Caco-2 (cell line): ENCODE measurements at regions not wholly inside any gene's neighbourhood (a gene's known extent, or its start where the extent isn't known, plus 50 kb on each side); places are given as distances from the start of the nearest gene placed in this dataset.

ENCODE experiments used
- BruUV-seq: library from RNA; stranded (reverse); fragments of 400-500 nt; replicated peaks from 2 replicates; lab custom pipeline; 2021; lab: Mats Ljungman, UMichigan
- CTCF ChIA-PET: fragments of 300-600 bp; sonication (Branson Sonifier 250); formaldehyde crosslinking; loops from one replicate; lab custom pipeline; 2022; ENCODE audit warnings: antibody characterized with exemption; lab: Charles Lee
- POLR2A ChIA-PET: fragments of 300-600 bp; sonication (Branson Sonifier 250); formaldehyde crosslinking; loops from one replicate; lab custom pipeline; 2022; ENCODE audit warnings: antibody characterized with exemption; lab: Charles Lee
- DNase-seq, 2 experiments: peaks; one replicate each; pipeline versions ENCODE4 v3.0.0 to v3.0.0-alpha.2; 2020 to 2022
- H3K27me3 ChIP-seq: replicated peaks from 2 replicates; pipeline ENCODE4 v1.6.0; 2011; ENCODE audit warnings: low read length; ENCODE audit not compliant: control insufficient read depth, insufficient read depth
- H3K36me3 ChIP-seq: 2 replicates; pipeline ENCODE4 v1.5.1; 2011; ENCODE audit warnings: low read length; ENCODE audit not compliant: control insufficient read depth, insufficient read depth
- H3K4me1 ChIP-seq: fragments of 250-450 bp; sonication (Bioruptor Pico); 2 replicates; pipeline ENCODE4 v1.5.1; 2020; ENCODE audit warnings: mild to moderate bottlenecking
- H3K4me3 ChIP-seq: 2 replicates; pipeline ENCODE4 v1.5.1; 2011; ENCODE audit warnings: low read depth, mild to moderate bottlenecking, control low read depth, low read length
- H3K9me3 ChIP-seq: fragments of 250-450 bp; sonication (Bioruptor Pico); 2 replicates; pipeline ENCODE4 v1.5.1; 2020; ENCODE audit warnings: mild to moderate bottlenecking, moderate library complexity
- H3K27ac Mint-ChIP-seq: one replicate; pipeline ENCODE4 v1.8.0; 2022; ENCODE audit warnings: mixed read lengths; ENCODE audit not compliant: unreplicated experiment
- H3K27me3 Mint-ChIP-seq: one replicate; pipeline ENCODE4 v1.8.0; 2022; ENCODE audit warnings: mixed read lengths; ENCODE audit not compliant: insufficient read depth, unreplicated experiment
- H3K36me3 Mint-ChIP-seq: one replicate; pipeline ENCODE4 v1.8.0; 2022; ENCODE audit warnings: mild to moderate bottlenecking, mixed read lengths; ENCODE audit not compliant: insufficient read depth, unreplicated experiment
- H3K4me1 Mint-ChIP-seq: one replicate; pipeline ENCODE4 v1.8.0; 2022; ENCODE audit warnings: low read depth, mixed read lengths; ENCODE audit not compliant: unreplicated experiment
- H3K4me3 Mint-ChIP-seq: one replicate; pipeline ENCODE4 v1.8.0; 2022; ENCODE audit warnings: mild to moderate bottlenecking, moderate library complexity, mixed read lengths; ENCODE audit not compliant: unreplicated experiment
- H3K9me3 Mint-ChIP-seq: one replicate; pipeline ENCODE4 v1.8.0; 2022; ENCODE audit warnings: mixed read lengths; ENCODE audit not compliant: unreplicated experiment
- intact Hi-C: fragments of 100-400 bp; cut with micrococcal nuclease; formaldehyde crosslinking; loops from one replicate; pipeline ENCODE4 v1.10.0; 2022; ENCODE audit not compliant: unreplicated experiment
- TF ChIP-seq, protein P1 (sequence below), 2 experiments: fragments of 200-600 bp in 1 of 2; IDR thresholded peaks; 1 replicate in 1 of 2; 2 replicates in 1 of 2; pipeline versions ENCODE4 v1.5.1 to v1.8.0; 2011 to 2022; ENCODE audit warnings: antibody characterized with exemption in 1 of 2, control low read depth in 1 of 2, inconsistent platforms in 1 of 2, low read depth in 1 of 2, low read length in 1 of 2, mild to moderate bottlenecking in 1 of 2, moderate library complexity in 1 of 2; ENCODE audit not compliant: insufficient read depth in 1 of 2, severe bottlenecking in 1 of 2, unreplicated experiment in 1 of 2

DNA sequence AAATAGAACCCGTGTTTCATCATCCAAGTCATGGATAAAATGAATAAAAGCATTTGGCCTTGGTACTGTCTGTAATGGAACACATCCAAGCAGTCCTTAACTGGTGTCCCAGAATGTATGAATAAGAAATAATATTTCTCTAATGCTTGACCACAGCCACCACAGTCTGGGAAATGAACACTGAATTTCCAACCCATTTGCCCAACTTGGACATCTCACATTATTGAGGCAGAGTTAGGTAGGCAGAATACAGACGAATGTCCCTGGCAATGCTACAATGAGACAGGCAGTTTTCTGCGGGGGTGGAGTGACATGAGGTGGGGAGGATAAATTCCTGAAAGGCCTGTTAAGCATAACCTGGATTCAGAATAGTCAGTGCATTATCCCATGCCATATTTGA is 245.7 kb downstream of the ZIC1 start:
- Histone ChIP-seq H3K27me3 (no peaks in the 10 kb centered on the region), H3K9me3 (no peaks in the 10 kb centered on the region), H3K36me3 (no peaks in the 10 kb centered on the region), H3K4me1 (no peaks in the 10 kb centered on the region), H3K4me3 (no peak overlapping the region)
- Mint-ChIP-seq H3K27ac (no peak overlapping the region), H3K27me3 (peaks cover 2% of the 10 kb centered on the region), H3K36me3 (no peaks in the 10 kb centered on the region), H3K4me1 (no peaks in the 10 kb centered on the region), H3K4me3 (no peak overlapping the region), H3K9me3 (no peaks in the 10 kb centered on the region)
- DNase-seq: no peak
- ChIA-PET POLR2A (no interaction called here), CTCF (no interaction called here)
- intact Hi-C loops: no loop called here
- no TSS peak for BruUV-seq
- TF ChIP-seq, protein P1, sequence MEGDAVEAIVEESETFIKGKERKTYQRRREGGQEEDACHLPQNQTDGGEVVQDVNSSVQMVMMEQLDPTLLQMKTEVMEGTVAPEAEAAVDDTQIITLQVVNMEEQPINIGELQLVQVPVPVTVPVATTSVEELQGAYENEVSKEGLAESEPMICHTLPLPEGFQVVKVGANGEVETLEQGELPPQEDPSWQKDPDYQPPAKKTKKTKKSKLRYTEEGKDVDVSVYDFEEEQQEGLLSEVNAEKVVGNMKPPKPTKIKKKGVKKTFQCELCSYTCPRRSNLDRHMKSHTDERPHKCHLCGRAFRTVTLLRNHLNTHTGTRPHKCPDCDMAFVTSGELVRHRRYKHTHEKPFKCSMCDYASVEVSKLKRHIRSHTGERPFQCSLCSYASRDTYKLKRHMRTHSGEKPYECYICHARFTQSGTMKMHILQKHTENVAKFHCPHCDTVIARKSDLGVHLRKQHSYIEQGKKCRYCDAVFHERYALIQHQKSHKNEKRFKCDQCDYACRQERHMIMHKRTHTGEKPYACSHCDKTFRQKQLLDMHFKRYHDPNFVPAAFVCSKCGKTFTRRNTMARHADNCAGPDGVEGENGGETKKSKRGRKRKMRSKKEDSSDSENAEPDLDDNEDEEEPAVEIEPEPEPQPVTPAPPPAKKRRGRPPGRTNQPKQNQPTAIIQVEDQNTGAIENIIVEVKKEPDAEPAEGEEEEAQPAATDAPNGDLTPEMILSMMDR (IDR thresholded peaks at IDR 0.05; ENCODE audit: insufficient read depth in 1 of 2, low read depth in 1 of 2, low read length in 1 of 2, severe bottlenecking in 1 of 2, unreplicated experiment in 1 of 2): no peak

- Mint-ChIP-seq H3K36me3 (no peaks in the 10 kb centered on the region), H3K27me3 (peaks cover 2% of the 10 kb centered on the region), H3K27ac (no peak overlapping the region), H3K4me3 (no peak overlapping the region), H3K4me1 (no peaks in the 10 kb centered on the region), H3K9me3 (no peaks in the 10 kb centered on the region)
- H3K9me3 ChIP-seq: no peaks in the 10 kb centered on the region
- no peaks in the 10 kb centered on the region for H3K4me1 ChIP-seq
- no peak overlapping the region for H3K4me3 ChIP-seq
- CTCF ChIA-PET: no interaction called here
- no peaks in the 10 kb centered on the region for H3K36me3 ChIP-seq
- BruUV-seq: no TSS peak
- intact Hi-C loops: no loop called here
- no peaks in the 10 kb centered on the region for H3K27me3 ChIP-seq
- POLR2A ChIA-PET: no interaction called here
- no peak for DNase-seq
- TF ChIP-seq, protein P1 (IDR thresholded peaks at IDR 0.05; ENCODE audit: insufficient read depth in 1 of 2, low read depth in 1 of 2, low read length in 1 of 2, severe bottlenecking in 1 of 2, unreplicated experiment in 1 of 2): no peak
These were observed 246.1 kb downstream of the ZIC1 start for GRCh38 chr3:147655236-147655635.

GRCh38 chr3:147656023-147656422 is 246.9 kb downstream of the ZIC1 start:
- no peak overlapping the region for H3K27ac Mint-ChIP-seq
- DNase-seq: no peak
- Histone ChIP-seq H3K4me3 (no peak overlapping the region), H3K36me3 (no peaks in the 10 kb centered on the region), H3K4me1 (no peaks in the 10 kb centered on the region), H3K9me3 (no peaks in the 10 kb centered on the region), H3K27me3 (no peaks in the 10 kb centered on the region)
- ChIA-PET CTCF (no interaction called here), POLR2A (no interaction called here)
- TF ChIP-seq, protein P1 (IDR thresholded peaks at IDR 0.05; ENCODE audit: insufficient read depth in 1 of 2, low read depth in 1 of 2, low read length in 1 of 2, severe bottlenecking in 1 of 2, unreplicated experiment in 1 of 2): no peak
- BruUV-seq: no TSS peak
- intact Hi-C loops: no loop called here
- no peaks in the 10 kb centered on the region for H3K9me3 Mint-ChIP-seq
- H3K36me3 Mint-ChIP-seq: no peaks in the 10 kb centered on the region
- no peak overlapping the region for H3K4me3 Mint-ChIP-seq
- peaks cover 2% of the 10 kb centered on the region for H3K27me3 Mint-ChIP-seq
- H3K4me1 Mint-ChIP-seq: no peaks in the 10 kb centered on the region
